NCI-H1105 (cell line): ENCODE measurements at regions not wholly inside any gene's neighbourhood (a gene's known extent, or its start where the extent isn't known, plus 50 kb on each side); places are given as distances from the start of the nearest gene placed in this dataset.

Source experiments
- DNase-seq: peaks from one replicate; lab custom pipeline; 2025; lab: John Stamatoyannopoulos, UW

DNA sequence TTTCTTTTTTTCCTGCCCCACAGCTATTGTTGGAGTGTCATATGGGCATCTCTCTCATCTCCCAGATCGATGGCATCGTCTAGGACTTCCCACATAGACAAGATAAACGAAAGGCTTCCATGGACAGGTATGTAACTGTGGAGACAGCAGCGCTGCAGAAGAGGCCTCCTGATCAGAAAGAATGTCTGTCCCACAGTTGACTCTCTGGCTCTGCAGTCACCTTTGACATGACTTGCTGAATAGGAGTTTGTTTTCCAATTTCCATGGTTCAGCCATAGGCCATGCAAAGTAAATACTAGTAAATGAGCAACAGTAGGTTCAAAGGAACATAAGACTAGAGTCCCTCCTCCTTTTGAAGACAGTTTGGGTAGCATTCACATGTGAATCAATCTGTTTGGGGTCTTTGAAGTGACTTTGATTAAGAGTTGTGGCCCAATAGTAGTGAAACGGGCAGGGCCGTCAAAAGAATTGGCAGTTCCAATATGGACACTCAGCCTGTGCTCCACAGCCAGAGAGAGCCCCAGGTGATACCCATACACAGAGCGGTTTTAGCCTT lies 134.7 kb upstream of the IFNGR1 start:
- no peak for DNase-seq

DNA sequence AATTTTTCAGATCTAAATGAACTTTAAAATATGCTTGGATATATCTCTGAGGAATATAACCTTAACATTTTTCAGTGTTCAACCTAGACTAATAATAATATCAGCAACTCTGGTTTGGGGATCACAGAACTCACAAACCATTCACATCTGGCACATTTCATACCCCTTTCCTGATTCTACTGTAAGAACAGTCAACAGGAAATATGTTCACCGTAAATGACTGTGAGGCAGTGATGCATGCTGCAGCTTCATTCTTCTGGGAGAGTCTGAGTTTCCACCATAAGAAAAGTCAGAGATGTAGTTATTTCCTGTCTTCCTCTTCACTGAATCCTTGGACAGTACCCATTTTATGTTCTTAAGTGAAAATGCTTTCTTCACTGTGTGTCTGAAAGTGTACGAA lies 134.2 kb upstream of the IFNGR1 start:
- DNase-seq: no peak

DNA sequence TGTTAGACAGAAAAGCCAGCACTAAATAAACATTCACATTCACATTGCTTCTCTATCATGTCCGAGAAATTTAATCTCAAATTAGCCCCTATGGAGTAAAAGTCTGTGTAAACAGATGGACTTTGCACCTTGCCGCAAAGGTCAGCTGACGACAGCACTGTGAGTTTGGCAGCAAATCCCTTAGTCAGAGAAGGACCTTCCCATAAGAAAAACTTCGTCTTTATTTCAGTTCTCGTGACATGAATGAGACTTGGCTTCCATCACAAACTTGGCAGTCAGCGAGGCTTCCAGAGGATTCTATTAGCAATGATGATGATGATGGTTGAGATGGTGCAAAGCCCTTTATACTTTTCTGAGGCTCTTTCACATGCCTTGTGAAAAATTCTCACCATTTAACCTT lies 133.7 kb upstream of the IFNGR1 start:
- DNase-seq: no peak

DNA sequence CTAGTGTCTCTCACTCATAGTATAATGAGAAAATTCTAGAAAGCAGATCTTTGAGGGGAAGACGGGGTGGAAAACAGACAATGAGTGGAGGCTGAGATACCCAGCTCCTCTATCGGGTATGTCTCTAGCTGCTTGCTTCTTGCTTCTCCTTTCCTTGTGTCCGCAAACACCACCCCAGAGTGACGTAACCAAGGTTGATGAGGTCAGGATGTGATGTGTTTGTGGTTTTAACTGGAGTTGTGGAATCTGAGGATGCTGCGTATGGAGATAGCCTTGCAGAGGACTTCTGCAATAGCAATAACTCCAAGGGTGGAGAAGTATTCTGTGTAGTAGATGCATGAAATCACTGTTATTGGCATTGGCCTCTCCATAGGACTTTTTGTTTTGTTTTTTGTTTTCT lies 132.7 kb upstream of the IFNGR1 start:
- DNase-seq: no peak

DNA sequence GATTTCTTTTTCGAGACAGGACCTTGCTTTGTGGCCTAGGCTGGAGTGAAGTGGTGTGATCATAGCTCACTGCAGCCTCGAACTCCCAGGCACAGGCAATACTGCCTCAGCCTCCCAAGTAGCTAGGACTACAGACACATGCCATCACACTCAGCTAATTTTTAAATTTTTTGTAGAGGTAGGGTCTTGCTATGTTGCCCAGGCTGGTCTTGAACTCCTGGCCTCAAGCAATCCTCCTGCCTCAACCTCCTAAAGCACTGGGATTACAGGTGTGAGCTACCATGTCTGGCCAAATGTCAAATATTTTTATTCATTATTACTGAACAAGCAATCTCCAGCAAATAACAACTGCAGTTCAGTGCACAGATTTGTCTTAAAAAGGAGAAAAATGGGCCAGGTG lies 131.7 kb upstream of the IFNGR1 start:
- DNase-seq: no peak

DNA sequence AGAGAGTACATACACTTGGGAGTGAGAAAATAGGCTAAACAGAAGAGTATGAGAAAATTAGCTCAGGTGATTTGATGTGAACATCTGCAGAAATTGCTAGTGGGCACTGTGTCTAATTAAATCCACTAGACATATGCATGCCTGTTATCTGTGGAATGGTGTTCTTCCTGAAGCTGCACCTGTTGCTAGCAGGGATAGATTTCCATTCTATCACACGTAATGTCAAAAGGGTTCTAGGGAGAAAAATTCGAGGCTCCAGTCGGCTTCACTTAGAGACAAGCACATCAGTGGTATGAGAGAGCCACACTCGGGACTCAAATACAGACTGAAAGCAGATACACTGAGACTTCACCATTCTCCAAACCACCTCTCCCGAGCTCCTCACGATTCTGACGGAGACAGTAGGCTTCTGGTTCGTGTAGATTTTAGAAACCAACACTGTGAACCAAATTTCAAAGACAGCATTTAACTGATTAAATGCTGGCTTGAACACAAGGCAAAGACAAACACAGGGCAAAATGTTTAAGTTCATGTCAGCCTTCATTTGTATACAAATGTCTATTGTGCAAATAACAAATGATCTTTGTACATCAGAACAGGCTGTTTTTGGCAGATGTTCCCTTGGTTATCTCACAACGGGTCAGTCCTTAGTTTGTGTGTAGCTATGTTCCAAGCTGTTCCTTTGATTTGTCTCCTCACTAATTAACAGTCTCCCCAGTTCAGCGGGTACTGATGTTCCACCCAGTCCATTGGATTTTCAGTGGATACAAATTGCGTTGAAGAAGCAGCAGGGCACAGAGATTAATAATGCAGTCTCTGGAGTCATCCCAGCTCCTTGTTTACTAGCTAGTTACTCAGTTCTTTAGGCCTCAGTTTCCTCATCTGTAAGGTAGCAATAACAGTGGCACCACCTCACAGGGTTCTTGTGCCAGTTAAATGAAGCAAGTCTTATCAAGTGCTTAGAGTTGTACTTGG lies 131.0 kb upstream of the IFNGR1 start:
- DNase-seq: no peak

DNA sequence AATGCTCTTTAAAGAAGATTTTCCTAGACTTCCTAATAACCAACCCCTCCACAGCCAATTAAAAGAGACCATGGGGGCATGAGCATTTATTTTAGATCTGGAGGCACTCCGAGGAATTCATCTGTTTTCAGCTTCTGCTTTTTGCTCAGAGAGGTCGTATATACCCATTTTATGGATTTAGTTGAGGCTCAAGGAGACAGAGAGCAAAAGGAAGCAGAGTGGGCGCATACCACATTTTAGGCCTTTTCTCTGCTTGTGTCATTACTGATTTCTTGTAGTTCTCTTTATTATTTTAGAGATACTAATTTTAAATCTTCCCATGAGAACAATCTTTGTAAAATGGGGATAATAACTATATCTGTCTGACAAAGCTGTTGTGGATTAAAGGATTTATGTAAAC lies 129.6 kb upstream of the IFNGR1 start:
- no peak for DNase-seq

DNA sequence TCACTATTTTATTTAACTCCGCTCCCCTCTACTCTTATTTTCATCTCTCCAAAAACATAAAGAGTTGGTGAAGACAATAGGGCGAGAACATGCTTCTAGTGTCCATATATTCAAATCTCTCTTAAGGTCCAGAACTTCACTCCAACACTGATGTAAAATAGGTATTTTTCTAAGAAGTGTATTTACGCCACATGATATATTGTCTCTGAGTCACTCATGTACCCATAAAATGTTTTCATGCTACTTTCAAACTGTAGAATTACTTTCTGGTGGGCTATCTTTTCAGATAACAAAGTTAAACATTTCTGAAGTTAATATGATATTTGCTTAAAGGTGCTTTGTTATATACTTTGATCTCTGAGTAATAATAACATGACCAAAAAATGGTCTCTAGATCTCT lies 124.1 kb upstream of the IFNGR1 start:
- DNase-seq: no peak

DNA sequence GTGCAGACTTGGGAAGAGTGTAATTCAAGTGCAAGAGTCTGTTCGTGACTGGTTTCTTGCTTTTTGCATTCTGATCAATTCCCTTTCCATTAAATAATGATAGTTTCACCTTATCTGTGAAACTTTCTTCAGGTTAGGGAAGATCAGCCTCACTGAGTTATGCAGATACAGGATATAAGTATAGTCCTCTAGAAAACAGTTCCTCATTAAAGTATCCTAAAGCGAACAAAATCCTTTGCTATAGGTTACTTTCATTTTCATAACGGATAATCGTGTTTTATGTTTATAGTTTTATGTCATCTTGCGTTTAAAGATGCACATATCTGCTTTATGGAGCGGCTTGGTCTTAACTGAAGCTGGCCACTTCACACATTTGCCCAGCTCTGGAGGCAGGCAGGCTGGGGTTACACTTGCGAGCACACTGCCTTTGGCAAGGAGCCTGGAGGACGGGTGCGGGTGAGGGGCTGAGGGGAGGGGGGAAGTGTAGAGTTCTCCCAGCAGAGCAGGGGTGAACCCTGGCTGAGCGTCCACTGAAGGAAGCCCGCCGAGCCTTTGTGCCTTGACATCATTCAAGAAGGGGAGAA lies 123.5 kb upstream of the IFNGR1 start:
- DNase-seq: no peak

DNA sequence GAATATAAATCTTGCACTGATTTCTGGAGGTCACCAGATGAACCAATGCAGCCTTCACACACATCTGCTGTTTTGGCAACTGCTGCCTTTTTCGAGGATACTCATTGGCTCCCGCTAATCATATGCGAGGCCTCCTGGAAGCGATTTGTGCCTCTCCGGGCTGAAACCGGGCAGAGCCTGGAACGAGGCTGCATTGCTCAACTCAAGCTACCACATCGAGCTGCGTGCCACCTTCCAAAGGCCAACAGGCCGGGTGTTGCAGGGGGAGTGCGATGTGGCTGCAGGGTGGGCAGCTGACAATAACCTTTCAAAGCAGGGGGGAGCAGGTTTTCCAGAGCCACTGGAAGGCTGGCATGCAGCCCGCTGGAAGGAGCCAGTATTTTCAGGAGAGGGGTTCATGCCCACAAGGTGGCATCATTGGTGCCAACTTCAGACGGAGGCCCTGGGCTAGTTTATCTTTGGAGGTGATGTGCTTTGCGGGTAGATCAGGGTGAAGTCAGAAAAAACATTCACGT lies 122.6 kb upstream of the IFNGR1 start:
- DNase-seq: peak; percentile 75

DNA sequence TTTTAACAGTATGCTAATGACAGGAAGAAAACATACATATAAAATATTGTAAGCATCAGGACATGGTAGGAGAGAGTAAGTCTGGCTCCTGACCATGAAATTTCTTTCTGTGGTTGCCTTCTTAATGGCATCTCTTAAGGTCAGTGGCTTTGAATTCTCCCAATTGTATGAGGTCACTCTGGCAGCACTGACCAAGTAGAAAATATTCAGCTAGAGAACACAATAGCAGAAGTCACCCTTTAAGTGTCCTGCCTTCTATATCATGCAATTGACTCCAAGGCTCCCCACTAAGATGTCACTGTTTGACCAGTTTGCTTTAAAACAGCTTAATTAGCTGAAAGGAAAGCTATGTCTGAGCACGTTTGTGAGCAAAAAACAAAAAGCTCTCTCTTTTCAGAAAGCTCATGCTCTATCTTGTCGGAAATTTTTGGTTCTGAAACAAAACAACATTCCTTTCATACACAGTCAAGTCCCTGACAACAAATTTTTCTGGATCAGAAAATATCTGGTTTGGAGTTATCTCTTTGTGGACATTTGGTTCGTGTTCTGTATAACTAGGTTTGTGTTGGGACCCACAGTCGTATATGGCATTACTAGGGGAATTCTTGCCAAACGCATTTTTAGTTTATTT lies 120.9 kb upstream of the IFNGR1 start:
- no peak for DNase-seq

DNA sequence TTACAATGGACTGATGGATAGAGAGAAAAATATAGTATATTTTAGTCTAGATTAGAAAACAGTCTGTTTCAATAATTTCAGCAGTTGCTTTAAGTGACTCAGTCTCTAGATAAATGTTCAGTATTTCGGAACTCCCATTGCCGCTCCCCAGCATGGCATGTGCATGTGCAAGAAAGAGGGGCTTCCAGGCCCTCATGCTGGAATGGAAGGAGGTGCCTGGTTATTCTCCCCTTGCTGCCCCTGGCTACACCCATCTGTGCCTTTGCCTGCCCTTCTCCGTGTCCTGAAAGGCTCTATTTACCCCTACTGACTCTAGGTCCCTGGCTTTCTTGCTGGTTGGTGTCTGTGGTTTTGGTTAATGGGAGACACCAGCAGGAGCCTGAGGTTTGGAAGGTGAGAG lies 115.7 kb upstream of the IFNGR1 start:
- DNase-seq: no peak

DNA sequence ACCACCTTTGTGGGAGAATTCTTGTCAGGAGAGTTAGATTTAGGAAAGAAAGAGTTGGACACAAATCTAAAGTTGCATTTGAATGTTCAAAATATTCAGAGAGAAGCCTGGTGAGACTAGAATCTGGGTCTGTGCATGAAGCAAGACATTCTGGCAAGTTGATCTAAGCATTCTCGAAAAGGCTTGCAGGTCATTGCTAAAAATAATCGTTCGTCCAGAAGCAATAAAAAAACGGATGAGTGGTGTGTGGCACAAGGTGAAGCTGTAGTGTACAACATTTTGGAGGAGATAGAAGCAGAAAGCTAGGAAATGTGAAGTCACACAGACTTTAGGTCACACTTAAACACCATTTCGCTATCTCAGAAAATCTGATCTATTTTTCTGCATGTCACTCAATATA lies 114.9 kb upstream of the IFNGR1 start:
- DNase-seq: no peak

DNA sequence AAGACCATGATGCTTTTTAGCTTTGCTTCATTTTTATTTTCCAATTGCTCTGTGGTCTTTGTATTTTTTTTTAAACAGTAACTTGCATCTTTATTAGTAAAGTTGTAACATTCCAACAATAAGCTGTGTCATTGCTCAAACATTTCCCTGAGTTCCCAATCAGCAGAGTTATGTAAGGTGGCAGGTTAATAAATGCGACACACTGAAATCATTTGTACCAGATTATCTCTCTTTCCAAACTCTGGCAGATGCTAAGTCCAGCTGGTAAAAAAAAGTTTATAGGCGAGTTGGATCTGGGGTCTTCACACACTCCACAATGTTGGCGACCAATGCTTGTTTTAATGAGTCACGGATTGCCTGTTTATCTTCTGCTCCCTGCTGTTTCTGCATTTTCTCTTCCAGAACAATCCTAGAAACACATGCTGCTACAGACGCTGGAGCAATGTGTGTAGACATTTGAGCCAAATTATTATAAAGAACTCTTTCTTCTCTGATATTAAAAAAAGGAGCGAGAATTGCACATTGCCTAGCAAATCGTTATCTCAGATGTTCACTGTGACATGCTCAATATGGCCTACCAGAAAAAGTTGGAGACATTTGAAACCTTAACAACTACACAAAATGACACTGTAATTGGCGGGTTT lies 113.6 kb upstream of the IFNGR1 start:
- DNase-seq: no peak

DNA sequence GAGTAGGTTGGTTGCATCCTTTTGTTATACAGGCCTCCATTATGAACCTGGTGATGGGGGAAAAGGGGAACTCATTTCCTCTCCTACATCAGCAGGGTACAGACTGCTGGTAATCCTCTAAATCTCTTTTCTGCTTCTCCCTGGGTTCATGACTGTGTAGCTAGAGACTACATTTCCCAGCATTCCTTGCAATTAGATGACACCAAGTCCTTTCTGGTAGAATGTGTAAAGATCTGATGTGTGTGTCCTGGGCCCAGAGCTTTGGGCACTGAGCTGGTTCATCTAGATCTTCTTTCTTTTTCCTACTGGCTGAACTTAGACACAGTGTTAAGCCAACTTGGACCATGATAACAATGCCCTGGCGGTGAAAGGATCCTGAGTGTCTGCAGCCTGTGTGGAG lies 104.7 kb upstream of the IFNGR1 start:
- no peak for DNase-seq

DNA sequence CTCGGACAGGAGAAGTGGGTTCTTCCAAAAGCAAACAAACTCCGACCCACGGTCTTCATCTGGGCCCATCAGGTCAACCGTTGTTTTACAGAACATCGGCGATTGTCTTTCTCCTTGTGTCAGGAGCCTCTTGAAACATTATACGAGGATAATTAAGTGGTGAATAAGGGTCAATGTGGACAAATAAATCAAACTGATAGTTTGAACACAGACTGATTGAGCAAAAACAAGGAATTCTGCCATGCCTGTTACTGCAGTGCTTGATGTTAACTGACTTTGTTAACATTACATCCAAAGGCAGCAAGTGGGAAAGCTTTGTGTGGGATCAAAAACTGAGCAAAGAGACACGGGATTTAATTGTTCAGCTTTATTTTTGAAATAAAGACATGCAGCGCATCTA lies 101.1 kb upstream of the IFNGR1 start:
- DNase-seq: no peak

DNA sequence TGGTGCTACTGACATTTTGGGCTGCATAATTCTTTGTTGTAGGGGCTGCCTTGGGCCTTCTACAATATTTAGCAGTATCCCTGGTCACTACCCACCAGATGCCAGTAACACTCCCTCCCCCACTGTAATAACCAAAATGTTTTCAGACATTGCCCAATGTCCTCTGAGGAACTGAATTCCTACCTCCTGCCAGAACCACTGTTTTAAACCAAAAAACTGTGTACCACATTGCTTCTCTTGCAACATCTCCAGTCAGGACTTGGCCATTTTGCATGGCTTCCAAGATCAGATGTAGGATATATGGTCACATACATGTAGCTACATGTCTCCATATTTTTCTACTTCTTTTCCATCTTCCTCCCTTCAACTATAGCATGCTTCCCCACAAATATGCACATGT lies 97.4 kb upstream of the IFNGR1 start:
- no peak for DNase-seq

DNA sequence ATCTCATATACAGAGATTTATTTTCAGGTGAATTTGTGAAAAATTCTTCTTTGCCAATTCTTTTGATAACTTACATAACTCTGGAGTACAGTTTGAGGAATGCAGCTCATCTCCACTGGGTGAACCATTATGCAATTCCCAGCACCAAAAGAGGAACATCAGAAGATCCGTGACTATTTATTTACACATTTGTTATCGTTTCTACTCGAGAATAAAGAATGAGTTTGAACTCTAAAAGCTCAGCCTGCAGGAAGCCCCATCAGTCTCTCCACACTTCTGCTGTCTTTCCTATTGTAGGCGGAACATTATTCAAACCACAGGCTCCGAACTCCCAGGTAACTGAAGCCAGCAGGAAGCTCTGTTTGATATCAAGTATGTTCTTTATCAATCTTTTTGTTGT lies 95.9 kb upstream of the IFNGR1 start:
- no peak for DNase-seq

DNA sequence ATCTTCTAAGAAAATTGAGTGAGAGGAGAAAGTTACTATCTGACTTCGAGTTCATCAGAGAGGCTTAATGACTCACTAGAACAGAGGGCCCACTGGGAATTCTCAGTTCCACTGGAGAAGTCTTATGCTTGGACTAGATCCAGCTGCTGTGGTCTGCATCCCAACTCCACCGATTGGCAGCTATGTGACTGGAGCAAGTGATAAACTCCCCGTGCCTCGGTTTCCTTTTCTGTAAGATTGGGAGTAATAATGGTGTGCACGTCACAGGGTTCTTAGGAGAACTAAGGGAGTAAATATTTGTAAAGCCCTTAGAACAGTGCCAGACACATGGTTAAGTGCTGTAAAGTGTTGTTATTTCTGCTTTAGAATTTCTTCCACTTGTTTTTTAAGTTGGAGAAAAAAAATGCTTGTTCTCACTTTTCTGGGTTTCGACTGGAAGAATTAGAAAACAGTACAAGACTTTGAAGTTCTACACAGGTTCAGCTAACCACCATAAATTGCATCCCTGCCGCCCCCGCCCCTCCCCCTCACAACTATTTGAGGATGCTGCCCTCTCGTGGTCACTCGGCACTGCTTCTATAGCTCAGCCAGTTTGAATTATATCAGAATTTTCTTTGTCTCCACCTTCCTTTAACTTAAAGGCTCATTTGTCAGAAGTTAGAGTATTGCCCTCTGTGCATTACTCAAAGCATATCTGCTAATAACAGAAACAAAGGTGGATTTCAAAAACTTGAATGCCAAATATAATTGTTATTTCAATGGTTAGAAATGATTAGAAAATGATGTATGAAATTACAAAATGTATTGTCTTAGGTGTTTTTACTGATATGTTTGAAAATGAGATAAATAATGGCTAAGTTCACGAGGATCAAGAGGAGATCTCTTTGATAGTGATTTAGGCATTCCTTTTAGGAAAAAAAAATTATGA lies 95.0 kb upstream of the IFNGR1 start:
- peak; percentile 60 for DNase-seq

DNA sequence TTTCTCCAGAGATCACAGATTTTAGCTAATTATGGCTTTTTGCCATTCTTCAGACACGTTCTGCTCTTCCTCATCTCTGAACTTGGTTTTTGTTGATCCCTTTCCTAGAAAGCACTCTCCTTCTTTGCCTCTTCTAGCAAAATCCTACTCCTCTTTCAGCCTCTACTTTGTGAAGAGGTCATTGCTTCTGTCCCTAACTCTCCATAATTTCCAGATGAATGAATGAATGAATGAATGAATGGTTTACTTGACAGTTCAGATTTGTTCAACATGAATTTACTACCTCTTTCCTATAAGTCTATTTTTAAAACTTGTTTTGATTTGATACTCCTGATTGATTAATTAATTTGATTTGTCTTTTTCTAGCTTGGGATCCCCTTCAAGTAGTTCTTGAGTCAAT lies 94.0 kb upstream of the IFNGR1 start:
- DNase-seq: no peak

DNA sequence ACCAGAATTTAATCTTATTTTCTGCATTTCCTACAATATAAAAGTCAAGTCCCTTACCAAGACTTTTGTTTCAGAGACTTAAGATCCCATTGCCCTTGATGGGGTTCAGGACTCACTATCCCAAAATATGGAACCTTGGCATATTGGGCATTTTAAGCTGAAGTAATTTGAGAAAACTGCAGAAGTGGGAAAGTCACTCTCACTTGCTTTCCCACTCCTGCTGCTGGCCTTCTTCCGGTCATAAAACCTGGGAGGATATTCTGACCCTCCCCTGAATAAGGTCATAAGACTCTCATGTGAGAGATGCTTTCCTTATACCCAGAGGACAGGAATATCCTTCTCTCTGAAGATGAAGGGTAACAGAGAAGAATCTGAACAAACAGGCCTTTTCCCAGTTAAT lies 92.8 kb upstream of the IFNGR1 start:
- no peak for DNase-seq
